DMS153 treated with DMSO at 0.1 percent for 48 hours (cell line): ENCODE measurements at regions not wholly inside any gene's neighbourhood (a gene's known extent, or its start where the extent isn't known, plus 50 kb on each side); places are given as distances from the start of the nearest gene placed in this dataset.
"Not testable (repeated sequence)": the region's sequence is repeated elsewhere in the genome, so short reads cannot be mapped to it uniquely, and the experiment has no call there.

Source experiments
- DNase-seq: peaks from one replicate; lab custom pipeline; 2025; ENCODE audit not compliant: unreplicated experiment; lab: John Stamatoyannopoulos, UW

- DNase-seq, result no peak
Observed at GRCh38 chr12:126396536-126396935, 1331.3 kb downstream of the AACS start.

- DNase-seq, result no peak
Observed at GRCh38 chr12:126397071-126397581, 1331.9 kb downstream of the AACS start.

GRCh38 chr12:126397660-126398059 is 1332.4 kb downstream of the AACS start:
- no peak for DNase-seq

- DNase-seq, result no peak
Observed at GRCh38 chr12:126400831-126401230, 1335.6 kb downstream of the AACS start.

GRCh38 chr12:126404293-126404881 is 1339.2 kb downstream of the AACS start:
- no peak for DNase-seq

- DNase-seq, result no peak
Observed at GRCh38 chr12:126418400-126418799, 1353.2 kb downstream of the AACS start.

- DNase-seq, result no peak
Observed at GRCh38 chr12:126419131-126419530, 1353.9 kb downstream of the AACS start.

GRCh38 chr12:126424696-126425095 is 1359.5 kb downstream of the AACS start:
- DNase-seq, result no peak

- DNase-seq, result no peak
Observed at GRCh38 chr12:126425264-126425663, 1360.0 kb downstream of the AACS start.

GRCh38 chr12:126428769-126429168 is 1363.5 kb downstream of the AACS start:
- DNase-seq, result no peak

GRCh38 chr12:126430921-126431320 is 1365.7 kb downstream of the AACS start:
- no peak for DNase-seq

- no peak for DNase-seq
Observed at GRCh38 chr12:126431767-126432166, 1366.5 kb downstream of the AACS start.

GRCh38 chr12:126432780-126433179 is 1367.5 kb downstream of the AACS start:
- no peak for DNase-seq

- DNase-seq, result no peak
Observed at GRCh38 chr12:126434412-126434985, 1369.3 kb downstream of the AACS start.

GRCh38 chr12:126436041-126436440 is 1370.8 kb downstream of the AACS start:
- DNase-seq, result no peak

GRCh38 chr12:126437934-126438333 is 1372.7 kb downstream of the AACS start:
- DNase-seq, result no peak

GRCh38 chr12:126443977-126444376 is 1378.7 kb downstream of the AACS start:
- DNase-seq, result no peak

GRCh38 chr12:126447346-126447745 is 1382.1 kb downstream of the AACS start:
- DNase-seq, result no peak

- DNase-seq, result no peak
Observed at GRCh38 chr12:126451809-126452208, 1386.6 kb downstream of the AACS start.

GRCh38 chr12:126452686-126453085 is 1387.5 kb downstream of the AACS start:
- DNase-seq, result not testable (repeated sequence)

GRCh38 chr12:126454581-126454980 is 1389.3 kb downstream of the AACS start:
- no peak for DNase-seq

GRCh38 chr12:126457776-126458175 is 1392.5 kb downstream of the AACS start:
- DNase-seq, result no peak

GRCh38 chr12:126464153-126464552 is 1398.9 kb downstream of the AACS start:
- DNase-seq, result no peak
